SK-N-SH treated with all-trans-retinoic acid at 6 μM for 48 hours (cell line): ENCODE measurements at regions not wholly inside any gene's neighbourhood (a gene's known extent, or its start where the extent isn't known, plus 50 kb on each side); places are given as distances from the start of the nearest gene placed in this dataset.

Experiments used
- ARNTL ChIP-seq: fragments of 450-650 bp; formaldehyde crosslinking; IDR thresholded peaks from 2 replicates; pipeline ENCODE4 v1.5.0; 2020; ENCODE audit warnings: low read depth, mild to moderate bottlenecking, moderate library complexity, borderline replicate concordance
- BACH2 ChIP-seq: fragments of 250-450 bp; sonication (Bioruptor Pico); IDR thresholded peaks from 2 replicates; pipeline ENCODE4 v1.9.0; 2021; ENCODE audit warnings: mild to moderate bottlenecking, borderline replicate concordance
- CSDC2 ChIP-seq: fragments of 250-450 bp; sonication (Bioruptor Pico); IDR thresholded peaks from 2 replicates; pipeline ENCODE4 v1.5.0; 2020; ENCODE audit warnings: mild to moderate bottlenecking, moderate library complexity
- ESRRG ChIP-seq: fragments of 250-450 bp; sonication (Bioruptor Pico); IDR thresholded peaks from 2 replicates; pipeline ENCODE4 v1.6.1; 2021; ENCODE audit warnings: mild to moderate bottlenecking
- GLIS3 ChIP-seq: fragments of 250-450 bp; sonication (Bioruptor Pico); IDR thresholded peaks from 2 replicates; pipeline ENCODE4 v1.5.0; 2020; ENCODE audit warnings: mild to moderate bottlenecking, moderate library complexity
- OSR1 ChIP-seq: fragments of 250-450 bp; sonication (Bioruptor Pico); IDR thresholded peaks from 2 replicates; pipeline ENCODE4 v1.8.0; 2022; ENCODE audit warnings: moderate library complexity, mild to moderate bottlenecking, inconsistent platforms
- RARB ChIP-seq: fragments of 250-450 bp; sonication (Bioruptor Pico); IDR thresholded peaks from 2 replicates; pipeline ENCODE4 v1.8.0; 2021; ENCODE audit warnings: mild to moderate bottlenecking, moderate library complexity
- SNAI2 ChIP-seq: fragments of 250-450 bp; sonication (Bioruptor Pico); IDR thresholded peaks from 2 replicates; pipeline ENCODE4 v1.5.0; 2020; ENCODE audit warnings: mild to moderate bottlenecking, moderate library complexity
- TOX ChIP-seq: fragments of 250-450 bp; sonication (Bioruptor Pico); IDR thresholded peaks from 2 replicates; pipeline ENCODE4 v1.8.0; 2021; ENCODE audit warnings: mild to moderate bottlenecking, moderate library complexity, borderline replicate concordance
- ZC3H10 ChIP-seq: fragments of 250-450 bp; sonication (Bioruptor Pico); IDR thresholded peaks from 2 replicates; pipeline ENCODE4 v1.5.1; 2021; ENCODE audit warnings: mild to moderate bottlenecking, moderate library complexity
- ZFP3 ChIP-seq: fragments of 250-450 bp; sonication (Bioruptor Pico); IDR thresholded peaks from 2 replicates; pipeline ENCODE4 v1.5.0; 2020; ENCODE audit warnings: mild to moderate bottlenecking, moderate library complexity
- ZFP30 ChIP-seq: fragments of 450-650 bp; formaldehyde crosslinking; IDR thresholded peaks from 2 replicates; pipeline ENCODE4 v1.5.0; 2022; ENCODE audit warnings: mild to moderate bottlenecking, moderate library complexity
- TF ChIP-seq, protein P1 (sequence below): fragments of 250-450 bp; sonication (Bioruptor Pico); IDR thresholded peaks from 2 replicates; pipeline ENCODE4 v1.5.1; 2020; ENCODE audit warnings: low read depth, mild to moderate bottlenecking, moderate library complexity
- TF ChIP-seq, protein P2 (sequence below): fragments of 250-450 bp; sonication (Bioruptor Pico); IDR thresholded peaks from 2 replicates; pipeline ENCODE4 v1.8.0; 2021; ENCODE audit warnings: low read depth, mild to moderate bottlenecking, moderate library complexity, borderline replicate concordance

DNA sequence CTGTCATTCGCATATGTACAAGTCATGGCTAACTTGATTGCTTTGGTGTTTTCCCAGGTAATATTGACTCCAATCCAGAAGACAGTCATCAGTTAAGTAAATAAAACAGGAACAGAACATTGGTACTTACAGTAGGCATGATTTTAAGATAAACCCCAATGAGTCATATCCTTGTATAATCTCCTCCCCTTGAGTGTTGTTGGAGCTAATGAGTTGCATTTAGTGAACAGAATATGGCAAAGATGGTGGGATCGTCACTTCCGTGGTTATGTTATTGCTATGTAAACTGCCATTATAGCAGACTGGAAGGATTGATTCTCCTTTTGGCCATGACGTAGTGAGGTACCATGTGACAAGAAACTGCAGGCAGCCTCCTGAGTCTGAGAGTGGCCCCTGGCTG lies 102.2 kb downstream of the TMX1 start:
- TF ChIP-seq, protein P1, sequence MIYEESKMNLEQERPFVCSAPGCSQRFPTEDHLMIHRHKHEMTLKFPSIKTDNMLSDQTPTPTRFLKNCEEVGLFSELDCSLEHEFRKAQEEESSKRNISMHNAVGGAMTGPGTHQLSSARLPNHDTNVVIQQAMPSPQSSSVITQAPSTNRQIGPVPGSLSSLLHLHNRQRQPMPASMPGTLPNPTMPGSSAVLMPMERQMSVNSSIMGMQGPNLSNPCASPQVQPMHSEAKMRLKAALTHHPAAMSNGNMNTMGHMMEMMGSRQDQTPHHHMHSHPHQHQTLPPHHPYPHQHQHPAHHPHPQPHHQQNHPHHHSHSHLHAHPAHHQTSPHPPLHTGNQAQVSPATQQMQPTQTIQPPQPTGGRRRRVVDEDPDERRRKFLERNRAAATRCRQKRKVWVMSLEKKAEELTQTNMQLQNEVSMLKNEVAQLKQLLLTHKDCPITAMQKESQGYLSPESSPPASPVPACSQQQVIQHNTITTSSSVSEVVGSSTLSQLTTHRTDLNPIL (CRISPR knock-in tag) = no peak
- TF ChIP-seq ESRRG (CRISPR knock-in tag) = no peak
- no peak for TF ChIP-seq SNAI2 (CRISPR knock-in tag)
- no peak for TF ChIP-seq OSR1
- TF ChIP-seq RARB = no peak
- no peak for TF ChIP-seq ZC3H10 (CRISPR knock-in tag)
- no peak for TF ChIP-seq BACH2 (CRISPR knock-in tag)
- TF ChIP-seq ARNTL = no peak
- no peak for TF ChIP-seq ZFP30 (CRISPR knock-in tag)
- no peak for TF ChIP-seq ZFP3 (CRISPR knock-in tag)
- no peak for TF ChIP-seq CSDC2
- no peak for TF ChIP-seq GLIS3
- TF ChIP-seq TOX (CRISPR knock-in tag) = no peak
- TF ChIP-seq, protein P2, sequence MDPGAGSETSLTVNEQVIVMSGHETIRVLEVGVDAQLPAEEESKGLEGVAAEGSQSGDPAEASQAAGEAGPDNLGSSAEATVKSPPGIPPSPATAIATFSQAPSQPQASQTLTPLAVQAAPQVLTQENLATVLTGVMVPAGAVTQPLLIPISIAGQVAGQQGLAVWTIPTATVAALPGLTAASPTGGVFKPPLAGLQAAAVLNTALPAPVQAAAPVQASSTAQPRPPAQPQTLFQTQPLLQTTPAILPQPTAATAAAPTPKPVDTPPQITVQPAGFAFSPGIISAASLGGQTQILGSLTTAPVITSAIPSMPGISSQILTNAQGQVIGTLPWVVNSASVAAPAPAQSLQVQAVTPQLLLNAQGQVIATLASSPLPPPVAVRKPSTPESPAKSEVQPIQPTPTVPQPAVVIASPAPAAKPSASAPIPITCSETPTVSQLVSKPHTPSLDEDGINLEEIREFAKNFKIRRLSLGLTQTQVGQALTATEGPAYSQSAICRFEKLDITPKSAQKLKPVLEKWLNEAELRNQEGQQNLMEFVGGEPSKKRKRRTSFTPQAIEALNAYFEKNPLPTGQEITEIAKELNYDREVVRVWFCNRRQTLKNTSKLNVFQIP = no peak
